ENCODE measurements at regions not wholly inside any gene's neighbourhood (a gene's known extent, or its start where the extent isn't known, plus 50 kb on each side); places are given as distances from the start of the nearest gene placed in this dataset.

DNA sequence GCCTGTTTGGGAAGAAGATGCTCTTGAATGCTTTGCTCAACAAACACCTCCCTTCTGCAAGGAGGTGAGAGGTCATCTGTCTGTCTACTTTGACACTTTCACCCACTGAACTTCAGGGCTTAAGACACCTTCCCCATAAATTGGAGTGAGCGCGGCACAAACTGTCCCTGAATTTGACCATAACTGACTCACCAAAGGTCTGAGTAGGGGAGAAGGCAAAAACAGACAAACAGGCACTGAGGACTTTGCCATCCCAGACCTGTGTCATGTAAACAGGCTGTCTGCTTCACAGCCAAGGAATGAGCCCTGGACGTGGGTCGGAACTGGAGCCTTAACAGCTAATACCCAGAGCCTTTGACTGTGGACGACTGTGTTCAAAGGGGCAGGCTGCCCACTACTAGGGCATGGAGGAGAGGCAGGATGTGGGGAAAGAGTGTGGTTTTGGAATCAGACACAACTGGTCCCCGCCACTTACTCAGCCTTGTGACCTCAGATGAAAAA lies 320.9 kb upstream of the KLF4 start:
- Histone ChIP-seq H3K79me2 (ENCODE audit: insufficient read depth, low read length) (no peaks in the 10 kb centered on the region), H2AFZ (ENCODE audit: low read length) (no peak overlapping the region), H3K23me2 (ENCODE audit: insufficient read length, low read depth, low read length, poor library complexity, severe bottlenecking) (no peaks in the 10 kb centered on the region), H2BK12ac (ENCODE audit: insufficient read length, low read depth, low read length) (no peak overlapping the region), H4K20me1 (ENCODE audit: control insufficient read depth, insufficient read depth, insufficient read length) (no peaks in the 10 kb centered on the region), H2BK15ac (ENCODE audit: low read depth, low read length) (no peak overlapping the region), H3K27ac (ENCODE audit: insufficient read length, low read depth, low read length) (no peak overlapping the region), H3K4ac (ENCODE audit: low read depth, low read length) (no peak overlapping the region), H2BK20ac (ENCODE audit: low read depth, low read length, poor library complexity, severe bottlenecking) (no peak overlapping the region), H4K5ac (ENCODE audit: insufficient read length, low read depth, low read length) (no peak overlapping the region), H3K79me1 (ENCODE audit: insufficient read depth, low read depth, low read length, poor library complexity, severe bottlenecking) (no peaks in the 10 kb centered on the region), H3K56ac (ENCODE audit: insufficient read length, low read depth, low read length) (no peak overlapping the region), H3K27me3 (ENCODE audit: insufficient read depth, low read length) (no peaks in the 10 kb centered on the region), H3K4me2 (ENCODE audit: insufficient read depth, insufficient read length, low read length) (no peak overlapping the region), H3K4me1 (ENCODE audit: insufficient read depth, low read length) (no peaks in the 10 kb centered on the region), H3K9me3 (ENCODE audit: control insufficient read depth, low read depth, low read length) (no peaks in the 10 kb centered on the region), H3T11ph (ENCODE audit: low read length) (no peak overlapping the region), H4K8ac (replicated peaks; ENCODE audit: insufficient read length, low read depth, low read length) (no peak overlapping the region), H2AK5ac (ENCODE audit: insufficient read length, low read length) (no peak overlapping the region), H3K9ac (ENCODE audit: extremely low read depth, insufficient read length, low read length) (no peak overlapping the region), H2BK120ac (ENCODE audit: low read depth, low read length, poor library complexity, severe bottlenecking) (no peak overlapping the region), H3K23ac (ENCODE audit: insufficient read length, low read depth, low read length) (no peak overlapping the region), H2BK5ac (ENCODE audit: insufficient read length, low read length) (no peak overlapping the region), H3K14ac (ENCODE audit: insufficient read depth, low read length) (no peak overlapping the region), H3K18ac (ENCODE audit: insufficient read length, low read depth, low read length) (no peak overlapping the region), H4K91ac (ENCODE audit: insufficient read length, low read depth, low read length) (no peak overlapping the region)
- DNase-seq = no peak
- no peaks in the 10 kb centered on the region; the same call in 1 of the 2 replicates for H3K27me3 Mint-ChIP-seq (ENCODE audit: low read depth)
- no CpG with 5 or more reads among the region's 6 CpGs for WGBS (ENCODE audit: extremely low coverage, insufficient read length, low lambda C conversion rate)
- no peak overlapping the region for H3K4me3 Mint-ChIP-seq
- no peak overlapping the region for H3K27ac Mint-ChIP-seq
- no peaks in the 10 kb centered on the region for H3K4me1 Mint-ChIP-seq
- TF ChIP-seq, protein P1, sequence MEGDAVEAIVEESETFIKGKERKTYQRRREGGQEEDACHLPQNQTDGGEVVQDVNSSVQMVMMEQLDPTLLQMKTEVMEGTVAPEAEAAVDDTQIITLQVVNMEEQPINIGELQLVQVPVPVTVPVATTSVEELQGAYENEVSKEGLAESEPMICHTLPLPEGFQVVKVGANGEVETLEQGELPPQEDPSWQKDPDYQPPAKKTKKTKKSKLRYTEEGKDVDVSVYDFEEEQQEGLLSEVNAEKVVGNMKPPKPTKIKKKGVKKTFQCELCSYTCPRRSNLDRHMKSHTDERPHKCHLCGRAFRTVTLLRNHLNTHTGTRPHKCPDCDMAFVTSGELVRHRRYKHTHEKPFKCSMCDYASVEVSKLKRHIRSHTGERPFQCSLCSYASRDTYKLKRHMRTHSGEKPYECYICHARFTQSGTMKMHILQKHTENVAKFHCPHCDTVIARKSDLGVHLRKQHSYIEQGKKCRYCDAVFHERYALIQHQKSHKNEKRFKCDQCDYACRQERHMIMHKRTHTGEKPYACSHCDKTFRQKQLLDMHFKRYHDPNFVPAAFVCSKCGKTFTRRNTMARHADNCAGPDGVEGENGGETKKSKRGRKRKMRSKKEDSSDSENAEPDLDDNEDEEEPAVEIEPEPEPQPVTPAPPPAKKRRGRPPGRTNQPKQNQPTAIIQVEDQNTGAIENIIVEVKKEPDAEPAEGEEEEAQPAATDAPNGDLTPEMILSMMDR (conservative IDR thresholded peaks at IDR 0.05) = no peak
- H3K36me3 Mint-ChIP-seq (ENCODE audit: insufficient read depth in 1 of 3, low read depth in 3 of 3) = no peaks in the 10 kb centered on the region
- no peaks in the 10 kb centered on the region for H3K9me3 Mint-ChIP-seq
